Fibroblast of pulmonary artery (primary cell): ENCODE measurements at regions not wholly inside any gene's neighbourhood (a gene's known extent, or its start where the extent isn't known, plus 50 kb on each side); places are given as distances from the start of the nearest gene placed in this dataset.

Experiments used
- DNase-seq: peaks from one replicate; pipeline ENCODE4 v3.0.0-alpha.2; 2010; ENCODE audit warnings: low read depth
- H3K4me3 ChIP-seq: replicated peaks from 2 replicates; pipeline ENCODE4 v1.5.1; 2011; ENCODE audit warnings: low read depth, mild to moderate bottlenecking, control low read depth, low read length, moderate library complexity
- CTCF ChIP-seq: IDR thresholded peaks from 2 replicates; pipeline ENCODE4 v1.5.1; 2011; ENCODE audit warnings: mild to moderate bottlenecking, control low read depth, low read length, inconsistent platforms; ENCODE audit errors: missing control alignments

GRCh38 chr4:134471569-134471968 lies 270.0 kb upstream of the PABPC4L start:
- no peak overlapping the region for H3K4me3 ChIP-seq
- no peak for TF ChIP-seq CTCF
- peak; percentile 2 for DNase-seq

GRCh38 chr4:134470544-134470943 lies 269.0 kb upstream of the PABPC4L start:
- H3K4me3 ChIP-seq: no peak overlapping the region
- peak; percentile 26 for DNase-seq
- peak; percentile 39 for TF ChIP-seq CTCF

GRCh38 chr4:134465417-134465816 lies 263.8 kb upstream of the PABPC4L start:
- no peak overlapping the region for H3K4me3 ChIP-seq
- no peak for DNase-seq
- TF ChIP-seq CTCF: no peak

GRCh38 chr4:134463771-134464170 lies 262.2 kb upstream of the PABPC4L start:
- TF ChIP-seq CTCF: no peak
- DNase-seq: no peak
- no peak overlapping the region for H3K4me3 ChIP-seq

- no peak overlapping the region for H3K4me3 ChIP-seq
- TF ChIP-seq CTCF: no peak
- no peak for DNase-seq
Measured at GRCh38 chr4:134426821-134427220, 225.2 kb upstream of the PABPC4L start.

- DNase-seq: no peak
- H3K4me3 ChIP-seq: no peak overlapping the region
- TF ChIP-seq CTCF: no peak
Measured at GRCh38 chr4:134425756-134426155, 224.2 kb upstream of the PABPC4L start.

- TF ChIP-seq CTCF: no peak
- no peak overlapping the region for H3K4me3 ChIP-seq
- DNase-seq: no peak
Measured at GRCh38 chr4:134422776-134423175, 221.2 kb upstream of the PABPC4L start.
